ENCODE measurements at regions not wholly inside any gene's neighbourhood (a gene's known extent, or its start where the extent isn't known, plus 50 kb on each side); places are given as distances from the start of the nearest gene placed in this dataset.

- no peaks in the 10 kb centered on the region for H3K9me3 ChIP-seq (ENCODE audit: control insufficient read depth, insufficient read depth, low read depth, low read length)
- H3K27ac ChIP-seq (ENCODE audit: extremely low read depth, low read depth, low read length): no peak overlapping the region
- TF ChIP-seq BCL11B (tag by site-specific recombination; IDR thresholded peaks at IDR 0.05; ENCODE audit: low read depth) (no peak), ZBTB8A (tag by site-specific recombination; IDR thresholded peaks at IDR 0.05) (no peak), GLIS2 (tag by site-specific recombination; IDR thresholded peaks at IDR 0.05) (no peak), ZNF324 (tag by site-specific recombination; IDR thresholded peaks at IDR 0.05) (no peak), ZNF398 (tag by site-specific recombination; IDR thresholded peaks at IDR 0.05) (no peak)
- ChIA-PET CTCF (no interaction called here), POLR2A (no interaction called here)
- no peaks in the 10 kb centered on the region for H3K4me1 ChIP-seq (ENCODE audit: control insufficient read depth, insufficient read depth, low read length)
- H3K36me3 ChIP-seq (ENCODE audit: control insufficient read depth in 2 of 2, insufficient read depth in 1 of 2, low read length in 2 of 2): no peaks in the 10 kb centered on the region
- H3K4me3 ChIP-seq (ENCODE audit: low read depth, low read length): no peak overlapping the region
These were observed 1073.9 kb upstream of the CDH2 start for GRCh38 chr18:29250843-29251242.

DNA sequence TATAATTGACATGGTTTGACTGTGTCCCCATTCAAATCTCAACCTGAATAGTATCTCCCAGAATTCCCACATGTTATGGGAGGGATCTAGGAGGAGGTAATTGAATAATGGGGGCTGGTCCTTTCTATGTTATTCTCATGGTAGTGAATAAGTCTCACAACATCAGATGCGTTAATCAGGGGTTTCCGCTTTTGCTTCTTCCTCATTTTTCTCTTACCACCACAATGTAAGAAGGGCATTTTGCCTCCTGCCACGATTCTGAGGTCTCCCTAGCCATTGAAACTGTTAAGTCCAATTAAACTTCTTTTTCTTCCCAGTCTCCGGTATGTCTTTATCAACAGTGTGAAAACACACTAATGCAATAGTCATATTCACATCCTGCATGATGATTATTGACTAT, 1073.3 kb upstream of the CDH2 start:
- Histone ChIP-seq H3K9me3 (ENCODE audit: control insufficient read depth, insufficient read depth, low read depth, low read length) (no peaks in the 10 kb centered on the region), H3K36me3 (ENCODE audit: control insufficient read depth in 2 of 2, insufficient read depth in 1 of 2, low read length in 2 of 2) (no peaks in the 10 kb centered on the region), H3K27ac (ENCODE audit: extremely low read depth, low read depth, low read length) (no peak overlapping the region), H3K4me1 (ENCODE audit: control insufficient read depth, insufficient read depth, low read length) (no peaks in the 10 kb centered on the region), H3K4me3 (ENCODE audit: low read depth, low read length) (no peak overlapping the region)
- CTCF ChIA-PET: interaction anchor here (0.6 kb wide), 1 partner anchor 99 kb away, joined by 3 read pairs; no protein-coding TSS in a partner anchor
- TF ChIP-seq ZNF555 (tag by site-specific recombination; conservative IDR thresholded peaks at IDR 0.05) (no peak), ZFP41 (tag by site-specific recombination; IDR thresholded peaks at IDR 0.05; ENCODE audit: borderline replicate concordance) (no peak), ZNF184 (tag by site-specific recombination; IDR thresholded peaks at IDR 0.05) (no peak), SCRT1 (tag by site-specific recombination; IDR thresholded peaks at IDR 0.05; ENCODE audit: borderline replicate concordance) (no peak), ZNF311 (tag by site-specific recombination; IDR thresholded peaks at IDR 0.05; ENCODE audit: borderline replicate concordance) (no peak), ZNF626 (tag by site-specific recombination; IDR thresholded peaks at IDR 0.05) (no peak), ZNF19 (tag by site-specific recombination; IDR thresholded peaks at IDR 0.05; ENCODE audit: low read depth) (no peak), MZF1 (tag by site-specific recombination; IDR thresholded peaks at IDR 0.05; ENCODE audit: borderline replicate concordance) (no peak), ZNF623 (tag by site-specific recombination; IDR thresholded peaks at IDR 0.05) (no peak), ZBTB21 (tag by site-specific recombination; IDR thresholded peaks at IDR 0.05) (no peak), ZNF704 (tag by site-specific recombination; IDR thresholded peaks at IDR 0.05) (no peak), BCL11B (tag by site-specific recombination; IDR thresholded peaks at IDR 0.05; ENCODE audit: low read depth) (no peak), ZNF423 (tag by site-specific recombination; IDR thresholded peaks at IDR 0.05) (no peak), REPIN1 (tag by site-specific recombination; IDR thresholded peaks at IDR 0.05; ENCODE audit: low read depth) (no peak), ZNF18 (tag by site-specific recombination; IDR thresholded peaks at IDR 0.05) (no peak), SCRT2 (tag by site-specific recombination; IDR thresholded peaks at IDR 0.05) (no peak)
- TF ChIP-seq, protein P1, sequence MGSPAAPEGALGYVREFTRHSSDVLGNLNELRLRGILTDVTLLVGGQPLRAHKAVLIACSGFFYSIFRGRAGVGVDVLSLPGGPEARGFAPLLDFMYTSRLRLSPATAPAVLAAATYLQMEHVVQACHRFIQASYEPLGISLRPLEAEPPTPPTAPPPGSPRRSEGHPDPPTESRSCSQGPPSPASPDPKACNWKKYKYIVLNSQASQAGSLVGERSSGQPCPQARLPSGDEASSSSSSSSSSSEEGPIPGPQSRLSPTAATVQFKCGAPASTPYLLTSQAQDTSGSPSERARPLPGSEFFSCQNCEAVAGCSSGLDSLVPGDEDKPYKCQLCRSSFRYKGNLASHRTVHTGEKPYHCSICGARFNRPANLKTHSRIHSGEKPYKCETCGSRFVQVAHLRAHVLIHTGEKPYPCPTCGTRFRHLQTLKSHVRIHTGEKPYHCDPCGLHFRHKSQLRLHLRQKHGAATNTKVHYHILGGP (tag by site-specific recombination; IDR thresholded peaks at IDR 0.05): no peak
- TF ChIP-seq, protein P2, sequence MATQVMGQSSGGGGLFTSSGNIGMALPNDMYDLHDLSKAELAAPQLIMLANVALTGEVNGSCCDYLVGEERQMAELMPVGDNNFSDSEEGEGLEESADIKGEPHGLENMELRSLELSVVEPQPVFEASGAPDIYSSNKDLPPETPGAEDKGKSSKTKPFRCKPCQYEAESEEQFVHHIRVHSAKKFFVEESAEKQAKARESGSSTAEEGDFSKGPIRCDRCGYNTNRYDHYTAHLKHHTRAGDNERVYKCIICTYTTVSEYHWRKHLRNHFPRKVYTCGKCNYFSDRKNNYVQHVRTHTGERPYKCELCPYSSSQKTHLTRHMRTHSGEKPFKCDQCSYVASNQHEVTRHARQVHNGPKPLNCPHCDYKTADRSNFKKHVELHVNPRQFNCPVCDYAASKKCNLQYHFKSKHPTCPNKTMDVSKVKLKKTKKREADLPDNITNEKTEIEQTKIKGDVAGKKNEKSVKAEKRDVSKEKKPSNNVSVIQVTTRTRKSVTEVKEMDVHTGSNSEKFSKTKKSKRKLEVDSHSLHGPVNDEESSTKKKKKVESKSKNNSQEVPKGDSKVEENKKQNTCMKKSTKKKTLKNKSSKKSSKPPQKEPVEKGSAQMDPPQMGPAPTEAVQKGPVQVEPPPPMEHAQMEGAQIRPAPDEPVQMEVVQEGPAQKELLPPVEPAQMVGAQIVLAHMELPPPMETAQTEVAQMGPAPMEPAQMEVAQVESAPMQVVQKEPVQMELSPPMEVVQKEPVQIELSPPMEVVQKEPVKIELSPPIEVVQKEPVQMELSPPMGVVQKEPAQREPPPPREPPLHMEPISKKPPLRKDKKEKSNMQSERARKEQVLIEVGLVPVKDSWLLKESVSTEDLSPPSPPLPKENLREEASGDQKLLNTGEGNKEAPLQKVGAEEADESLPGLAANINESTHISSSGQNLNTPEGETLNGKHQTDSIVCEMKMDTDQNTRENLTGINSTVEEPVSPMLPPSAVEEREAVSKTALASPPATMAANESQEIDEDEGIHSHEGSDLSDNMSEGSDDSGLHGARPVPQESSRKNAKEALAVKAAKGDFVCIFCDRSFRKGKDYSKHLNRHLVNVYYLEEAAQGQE (tag by site-specific recombination; IDR thresholded peaks at IDR 0.05): no peak
- TF ChIP-seq, protein P3, sequence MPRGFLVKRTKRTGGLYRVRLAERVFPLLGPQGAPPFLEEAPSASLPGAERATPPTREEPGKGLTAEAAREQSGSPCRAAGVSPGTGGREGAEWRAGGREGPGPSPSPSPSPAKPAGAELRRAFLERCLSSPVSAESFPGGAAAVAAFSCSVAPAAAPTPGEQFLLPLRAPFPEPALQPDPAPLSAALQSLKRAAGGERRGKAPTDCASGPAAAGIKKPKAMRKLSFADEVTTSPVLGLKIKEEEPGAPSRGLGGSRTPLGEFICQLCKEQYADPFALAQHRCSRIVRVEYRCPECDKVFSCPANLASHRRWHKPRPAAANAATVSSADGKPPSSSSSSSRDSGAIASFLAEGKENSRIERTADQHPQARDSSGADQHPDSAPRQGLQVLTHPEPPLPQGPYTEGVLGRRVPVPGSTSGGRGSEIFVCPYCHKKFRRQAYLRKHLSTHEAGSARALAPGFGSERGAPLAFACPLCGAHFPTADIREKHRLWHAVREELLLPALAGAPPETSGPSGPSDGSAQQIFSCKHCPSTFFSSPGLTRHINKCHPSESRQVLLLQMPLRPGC (tag by site-specific recombination; IDR thresholded peaks at IDR 0.05): no peak
- POLR2A ChIA-PET: no interaction called here
